ENCODE measurements at regions not wholly inside any gene's neighbourhood (a gene's known extent, or its start where the extent isn't known, plus 50 kb on each side); places are given as distances from the start of the nearest gene placed in this dataset.

DNA sequence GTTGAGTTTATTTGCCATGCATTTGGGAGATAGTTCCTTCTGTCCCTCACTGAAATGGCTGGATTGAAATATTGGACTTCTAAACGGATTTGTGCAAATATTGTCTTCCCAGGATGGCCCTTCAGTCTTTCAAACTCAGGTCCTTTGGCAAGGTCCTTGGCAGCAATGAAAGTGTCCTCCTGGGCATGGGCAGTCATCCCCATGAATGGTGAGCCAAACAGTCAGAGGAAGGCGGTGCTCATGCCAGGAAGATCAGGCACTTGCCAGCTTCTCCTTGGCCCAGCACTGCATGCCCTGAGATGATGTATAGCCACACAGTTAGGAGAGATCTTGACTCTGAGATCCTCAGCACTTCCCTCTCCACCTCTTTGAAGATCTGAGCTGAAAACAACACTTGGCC is 221.4 kb upstream of the KLF4 start:
- Histone ChIP-seq H3K9me3 (ENCODE audit: control insufficient read depth, low read depth, low read length) (no peaks in the 10 kb centered on the region), H3K79me2 (ENCODE audit: control insufficient read depth, insufficient read depth, low read length) (no peaks in the 10 kb centered on the region), H4K20me1 (ENCODE audit: control insufficient read depth, extremely low read depth, insufficient read depth, low read length) (no peaks in the 10 kb centered on the region), H3K4me1 (ENCODE audit: control insufficient read depth, extremely low read depth, insufficient read depth, low read length) (peaks cover 48% of the 10 kb centered on the region), H3K27me3 (ENCODE audit: control insufficient read depth, extremely low read depth, insufficient read depth, low read length) (no peaks in the 10 kb centered on the region), H3K4me3 (ENCODE audit: control insufficient read depth in 2 of 3, extremely low read depth in 1 of 3, insufficient read depth in 2 of 3, low read depth in 1 of 3, low read length in 3 of 3) (no peak overlapping the region), H3K27ac (ENCODE audit: control insufficient read depth, insufficient read depth, low read length) (peak overlapping the region; percentile 37), H3K9ac (ENCODE audit: control insufficient read depth, extremely low read depth, insufficient read depth, low read length) (no peak overlapping the region), H3K9me1 (ENCODE audit: control insufficient read depth, extremely low read depth, insufficient read depth, low read length) (no peaks in the 10 kb centered on the region), H3K36me3 (ENCODE audit: control insufficient read depth in 2 of 2, extremely low read depth in 1 of 2, insufficient read depth in 2 of 2, low read length in 2 of 2) (no peaks in the 10 kb centered on the region), H2AFZ (ENCODE audit: control insufficient read depth, low read length) (peak overlapping the region; percentile 4), H3K4me2 (ENCODE audit: control insufficient read depth, extremely low read depth, insufficient read depth, low read depth, low read length) (peak overlapping the region; percentile 4)
- FAIRE-seq (no peak), DNase-seq (ENCODE audit: low read depth, low spot score) (no peak)
- dilution Hi-C loops (cut with MboI; ENCODE audit: extremely low pct_ligation_motif_present, low sequenced_read_pairs), result no loop called here
- TF ChIP-seq, protein P1, sequence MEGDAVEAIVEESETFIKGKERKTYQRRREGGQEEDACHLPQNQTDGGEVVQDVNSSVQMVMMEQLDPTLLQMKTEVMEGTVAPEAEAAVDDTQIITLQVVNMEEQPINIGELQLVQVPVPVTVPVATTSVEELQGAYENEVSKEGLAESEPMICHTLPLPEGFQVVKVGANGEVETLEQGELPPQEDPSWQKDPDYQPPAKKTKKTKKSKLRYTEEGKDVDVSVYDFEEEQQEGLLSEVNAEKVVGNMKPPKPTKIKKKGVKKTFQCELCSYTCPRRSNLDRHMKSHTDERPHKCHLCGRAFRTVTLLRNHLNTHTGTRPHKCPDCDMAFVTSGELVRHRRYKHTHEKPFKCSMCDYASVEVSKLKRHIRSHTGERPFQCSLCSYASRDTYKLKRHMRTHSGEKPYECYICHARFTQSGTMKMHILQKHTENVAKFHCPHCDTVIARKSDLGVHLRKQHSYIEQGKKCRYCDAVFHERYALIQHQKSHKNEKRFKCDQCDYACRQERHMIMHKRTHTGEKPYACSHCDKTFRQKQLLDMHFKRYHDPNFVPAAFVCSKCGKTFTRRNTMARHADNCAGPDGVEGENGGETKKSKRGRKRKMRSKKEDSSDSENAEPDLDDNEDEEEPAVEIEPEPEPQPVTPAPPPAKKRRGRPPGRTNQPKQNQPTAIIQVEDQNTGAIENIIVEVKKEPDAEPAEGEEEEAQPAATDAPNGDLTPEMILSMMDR (optimal IDR thresholded peaks at IDR 0.05 in 1 of 3, IDR thresholded peaks at IDR 0.05 in 1 of 3, conservative IDR thresholded peaks at IDR 0.05 in 1 of 3; ENCODE audit: extremely low read depth in 1 of 3, insufficient read depth in 2 of 3, low read length in 3 of 3), result no peak
- no peak for TF ChIP-seq EZH2 (IDR thresholded peaks at IDR 0.05; ENCODE audit: low read length)

DNA sequence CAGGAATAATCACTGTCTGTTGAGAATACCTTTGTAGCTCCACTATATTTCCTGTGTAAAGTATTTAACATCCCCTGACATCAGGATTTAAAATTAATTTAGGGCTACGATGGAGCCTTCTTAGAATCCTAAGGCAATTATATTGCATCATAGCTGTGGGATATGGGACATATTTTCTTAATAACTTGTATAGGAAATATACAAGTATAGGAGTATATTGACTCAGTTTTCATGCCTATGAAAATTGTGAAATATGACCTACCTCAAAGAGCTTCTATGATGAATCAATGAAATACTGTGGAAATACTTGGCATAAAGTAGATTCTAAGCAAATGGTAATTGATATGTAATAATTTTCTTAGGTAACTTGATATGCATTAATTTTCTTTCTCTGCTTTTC is 221.0 kb upstream of the KLF4 start:
- H3K9me3 ChIP-seq (ENCODE audit: control insufficient read depth, low read depth, low read length), result no peaks in the 10 kb centered on the region
- no peaks in the 10 kb centered on the region for H3K9me1 ChIP-seq (ENCODE audit: control insufficient read depth, extremely low read depth, insufficient read depth, low read length)
- no peaks in the 10 kb centered on the region for H3K27me3 ChIP-seq (ENCODE audit: control insufficient read depth, extremely low read depth, insufficient read depth, low read length)
- no peak overlapping the region for H3K9ac ChIP-seq (ENCODE audit: control insufficient read depth, extremely low read depth, insufficient read depth, low read length)
- DNase-seq (ENCODE audit: low read depth, low spot score) (no peak), FAIRE-seq (no peak)
- H3K79me2 ChIP-seq (ENCODE audit: control insufficient read depth, insufficient read depth, low read length), result no peaks in the 10 kb centered on the region
- H3K36me3 ChIP-seq (ENCODE audit: control insufficient read depth in 2 of 2, extremely low read depth in 1 of 2, insufficient read depth in 2 of 2, low read length in 2 of 2), result no peaks in the 10 kb centered on the region
- no peak for TF ChIP-seq EZH2 (IDR thresholded peaks at IDR 0.05; ENCODE audit: low read length)
- TF ChIP-seq, protein P1 (optimal IDR thresholded peaks at IDR 0.05 in 1 of 3, IDR thresholded peaks at IDR 0.05 in 1 of 3, conservative IDR thresholded peaks at IDR 0.05 in 1 of 3; ENCODE audit: extremely low read depth in 1 of 3, insufficient read depth in 2 of 3, low read length in 3 of 3), result no peak
- H2AFZ ChIP-seq (ENCODE audit: control insufficient read depth, low read length), result no peak overlapping the region
- no peak overlapping the region for H3K27ac ChIP-seq (ENCODE audit: control insufficient read depth, insufficient read depth, low read length)
- H4K20me1 ChIP-seq (ENCODE audit: control insufficient read depth, extremely low read depth, insufficient read depth, low read length), result no peaks in the 10 kb centered on the region
- dilution Hi-C loops (cut with MboI; ENCODE audit: extremely low pct_ligation_motif_present, low sequenced_read_pairs), result no loop called here
- no peak overlapping the region for H3K4me3 ChIP-seq (ENCODE audit: control insufficient read depth in 2 of 3, extremely low read depth in 1 of 3, insufficient read depth in 2 of 3, low read depth in 1 of 3, low read length in 3 of 3)
- peaks cover 52% of the 10 kb centered on the region for H3K4me1 ChIP-seq (ENCODE audit: control insufficient read depth, extremely low read depth, insufficient read depth, low read length)
- H3K4me2 ChIP-seq (ENCODE audit: control insufficient read depth, extremely low read depth, insufficient read depth, low read depth, low read length), result no peak overlapping the region

All from keratinocyte (primary cell).